ENCODE measurements at regions not wholly inside any gene's neighbourhood (a gene's known extent, or its start where the extent isn't known, plus 50 kb on each side); places are given as distances from the start of the nearest gene placed in this dataset.
"Not testable (repeated sequence)": the region's sequence is repeated elsewhere in the genome, so short reads cannot be mapped to it uniquely, and the experiment has no call there.

DNA sequence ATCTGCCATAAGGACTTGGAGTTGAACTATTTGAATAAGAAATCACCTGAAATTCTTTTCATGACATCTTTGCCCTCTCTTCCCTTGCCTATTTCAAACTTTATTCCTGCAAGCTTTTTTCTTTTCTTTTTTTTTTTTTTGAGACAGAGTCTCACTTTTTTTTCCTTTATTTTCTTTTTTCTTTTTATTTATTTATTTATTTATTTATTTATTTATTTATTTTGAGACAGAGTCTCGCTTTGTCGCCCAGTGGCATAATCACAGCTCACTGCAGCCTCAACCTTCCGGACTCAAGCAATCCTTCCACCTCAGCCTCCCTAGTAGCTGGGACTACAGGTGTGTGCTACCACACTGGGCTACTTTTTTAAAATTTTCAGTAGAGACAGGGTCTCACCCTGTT, 369.3 kb upstream of the ATP11B start:
- Histone ChIP-seq H3K36me3 (no peaks in the 10 kb centered on the region), H3K9me3 (no peaks in the 10 kb centered on the region), H3K4me1 (no peaks in the 10 kb centered on the region), H3K27ac (no peak overlapping the region), H3K27me3 (no peaks in the 10 kb centered on the region), H3K4me3 (no peak overlapping the region)
- DNase-seq (ENCODE audit: low spot score in 2 of 2), result no peak
- WGBS, result 92% methylated on average over 3 of the region's 3 CpGs
- TF ChIP-seq POLR2A (IDR thresholded peaks at IDR 0.05) (no peak), EP300 (IDR thresholded peaks at IDR 0.05) (no peak)
- TF ChIP-seq, protein P1, sequence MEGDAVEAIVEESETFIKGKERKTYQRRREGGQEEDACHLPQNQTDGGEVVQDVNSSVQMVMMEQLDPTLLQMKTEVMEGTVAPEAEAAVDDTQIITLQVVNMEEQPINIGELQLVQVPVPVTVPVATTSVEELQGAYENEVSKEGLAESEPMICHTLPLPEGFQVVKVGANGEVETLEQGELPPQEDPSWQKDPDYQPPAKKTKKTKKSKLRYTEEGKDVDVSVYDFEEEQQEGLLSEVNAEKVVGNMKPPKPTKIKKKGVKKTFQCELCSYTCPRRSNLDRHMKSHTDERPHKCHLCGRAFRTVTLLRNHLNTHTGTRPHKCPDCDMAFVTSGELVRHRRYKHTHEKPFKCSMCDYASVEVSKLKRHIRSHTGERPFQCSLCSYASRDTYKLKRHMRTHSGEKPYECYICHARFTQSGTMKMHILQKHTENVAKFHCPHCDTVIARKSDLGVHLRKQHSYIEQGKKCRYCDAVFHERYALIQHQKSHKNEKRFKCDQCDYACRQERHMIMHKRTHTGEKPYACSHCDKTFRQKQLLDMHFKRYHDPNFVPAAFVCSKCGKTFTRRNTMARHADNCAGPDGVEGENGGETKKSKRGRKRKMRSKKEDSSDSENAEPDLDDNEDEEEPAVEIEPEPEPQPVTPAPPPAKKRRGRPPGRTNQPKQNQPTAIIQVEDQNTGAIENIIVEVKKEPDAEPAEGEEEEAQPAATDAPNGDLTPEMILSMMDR (IDR thresholded peaks at IDR 0.05), result no peak

DNA sequence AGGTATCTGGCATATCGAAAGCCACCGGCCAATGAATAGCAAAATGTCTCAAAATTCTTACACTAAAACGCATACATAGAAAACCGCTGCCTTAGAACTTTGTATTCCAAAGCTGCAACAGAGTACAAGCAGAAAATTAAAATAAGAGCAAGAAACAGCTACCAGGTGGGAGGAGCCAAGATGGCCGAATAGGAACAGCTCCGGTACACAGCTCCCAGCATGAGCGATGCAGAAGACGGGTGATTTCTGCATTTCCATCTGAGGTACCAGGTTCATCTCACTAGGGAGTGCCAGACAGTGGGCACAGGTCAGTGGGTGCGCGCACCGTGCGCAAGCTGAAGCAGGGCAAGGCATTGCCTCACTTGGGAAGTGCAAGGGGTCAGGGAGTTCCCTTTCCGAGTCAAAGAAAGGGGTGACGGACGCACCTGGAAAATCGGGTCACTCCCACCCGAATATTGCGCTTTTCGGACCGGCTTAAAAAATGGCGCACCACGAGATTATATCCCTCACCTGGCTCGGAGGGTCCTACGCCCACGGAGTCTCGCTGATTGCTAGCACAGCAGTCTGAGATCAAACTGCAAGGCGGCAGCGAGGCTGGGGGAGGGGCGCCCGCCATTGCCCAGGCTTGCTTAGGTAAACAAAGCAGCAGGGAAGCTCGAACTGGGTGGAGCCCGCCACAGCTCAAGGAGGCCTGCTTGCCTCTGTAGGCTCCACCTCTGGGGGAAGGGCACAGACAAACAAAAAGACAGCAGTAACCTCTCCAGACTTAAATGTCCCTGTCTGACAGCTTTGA, 367.2 kb upstream of the ATP11B start:
- DNase-seq (ENCODE audit: low spot score in 2 of 2); H3K9me3 ChIP-seq; H3K4me3 ChIP-seq; H3K27ac ChIP-seq; H3K27me3 ChIP-seq; H3K36me3 ChIP-seq; H3K4me1 ChIP-seq: not testable (repeated sequence)
- 84% methylated on average over 27 of the region's 32 CpGs for WGBS

GRCh38 chr3:182431972-182432371, 361.3 kb upstream of the ATP11B start:
- not testable (repeated sequence) for H3K27ac ChIP-seq; H3K4me3 ChIP-seq; H3K4me1 ChIP-seq; DNase-seq (ENCODE audit: low spot score in 2 of 2); H3K9me3 ChIP-seq; H3K27me3 ChIP-seq; H3K36me3 ChIP-seq
- 95% methylated on average over 6 of the region's 6 CpGs for WGBS

DNA sequence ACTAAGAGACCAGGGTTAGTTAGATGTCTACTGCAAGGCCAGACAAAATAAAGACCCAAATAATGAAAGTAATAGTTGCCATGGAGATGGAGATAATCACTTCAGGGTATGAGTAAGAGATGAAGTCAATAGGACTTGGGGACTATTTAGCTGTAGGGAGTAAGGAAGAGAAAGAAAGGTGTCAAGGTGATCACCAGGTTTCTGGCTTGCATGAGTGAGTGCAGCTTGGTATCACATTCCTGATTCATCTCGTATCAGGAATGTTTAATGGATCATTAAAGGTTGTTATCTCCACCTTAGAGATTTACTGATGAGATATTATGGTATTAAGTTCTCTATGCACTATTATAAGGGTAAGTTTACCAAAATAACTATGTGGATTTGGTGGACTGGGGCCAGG, 357.4 kb upstream of the ATP11B start:
- no peak for DNase-seq (ENCODE audit: low spot score in 2 of 2)
- H3K9me3 ChIP-seq, result no peaks in the 10 kb centered on the region
- H3K27me3 ChIP-seq, result no peaks in the 10 kb centered on the region
- 41% methylated on average over 1 of the region's 1 CpG for WGBS
- H3K4me1 ChIP-seq, result no peaks in the 10 kb centered on the region
- no peak for TF ChIP-seq POLR2A (IDR thresholded peaks at IDR 0.05)
- TF ChIP-seq, protein P1 (IDR thresholded peaks at IDR 0.05), result no peak
- TF ChIP-seq POLR2AphosphoS5 (IDR thresholded peaks at IDR 0.05), result no peak
- no peak for TF ChIP-seq EP300 (IDR thresholded peaks at IDR 0.05)
- no peak overlapping the region for H3K27ac ChIP-seq
- no peaks in the 10 kb centered on the region for H3K36me3 ChIP-seq
- H3K4me3 ChIP-seq, result no peak overlapping the region

DNA sequence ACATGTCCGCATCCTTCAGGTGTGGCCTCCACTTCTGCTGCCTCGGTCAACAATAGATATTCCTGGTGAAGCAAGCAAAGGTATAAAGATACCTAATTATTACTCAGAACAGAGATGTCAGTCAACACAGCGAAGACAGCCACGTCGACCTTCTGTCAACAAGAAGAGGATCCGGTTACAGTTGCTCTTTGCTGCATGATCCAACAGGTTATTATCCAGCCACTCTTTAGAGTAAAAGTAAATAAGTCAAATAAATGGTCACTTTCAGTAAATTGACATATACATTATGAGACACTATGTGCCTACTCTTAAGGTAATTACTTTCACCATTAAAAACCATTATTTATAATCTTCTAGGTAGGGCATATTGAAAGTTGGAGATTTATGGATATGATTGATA, 356.8 kb upstream of the ATP11B start:
- H3K36me3 ChIP-seq, result no peaks in the 10 kb centered on the region
- 82% methylated on average over 6 of the region's 6 CpGs for WGBS
- TF ChIP-seq, protein P1 (IDR thresholded peaks at IDR 0.05), result no peak
- TF ChIP-seq EP300 (IDR thresholded peaks at IDR 0.05) (no peak), POLR2AphosphoS5 (IDR thresholded peaks at IDR 0.05) (no peak), POLR2A (IDR thresholded peaks at IDR 0.05) (no peak)
- no peak overlapping the region for H3K4me3 ChIP-seq
- H3K27ac ChIP-seq, result no peak overlapping the region
- H3K4me1 ChIP-seq, result no peaks in the 10 kb centered on the region
- no peaks in the 10 kb centered on the region for H3K9me3 ChIP-seq
- no peaks in the 10 kb centered on the region for H3K27me3 ChIP-seq
- no peak for DNase-seq (ENCODE audit: low spot score in 2 of 2)

DNA sequence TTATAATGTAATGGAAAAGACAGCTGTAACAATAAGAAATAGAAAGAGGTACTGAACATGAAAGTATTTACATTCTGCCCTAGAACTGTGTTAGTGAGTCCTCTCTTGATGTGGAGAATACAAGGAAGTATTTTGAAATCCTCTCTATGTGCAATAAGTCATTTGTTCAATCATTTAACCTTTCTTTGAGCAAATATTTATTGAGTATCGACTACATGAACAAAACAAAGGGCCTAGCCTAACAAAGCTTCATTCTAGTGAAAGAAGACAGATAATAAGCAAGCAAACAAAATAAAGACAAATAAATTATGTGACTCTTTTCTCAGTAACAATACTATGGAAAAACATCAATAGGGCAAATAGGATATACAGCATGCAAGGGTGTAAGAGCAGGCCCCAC, 354.9 kb upstream of the ATP11B start:
- H3K4me3 ChIP-seq, result no peak overlapping the region
- TF ChIP-seq, protein P1 (IDR thresholded peaks at IDR 0.05), result no peak
- TF ChIP-seq EP300 (IDR thresholded peaks at IDR 0.05) (no peak), POLR2A (IDR thresholded peaks at IDR 0.05) (no peak), POLR2AphosphoS5 (IDR thresholded peaks at IDR 0.05) (no peak)
- no peak overlapping the region for H3K27ac ChIP-seq
- H3K27me3 ChIP-seq, result no peaks in the 10 kb centered on the region
- H3K4me1 ChIP-seq, result no peaks in the 10 kb centered on the region
- DNase-seq (ENCODE audit: low spot score in 2 of 2), result no peak
- H3K36me3 ChIP-seq, result no peaks in the 10 kb centered on the region
- H3K9me3 ChIP-seq, result no peaks in the 10 kb centered on the region
- 83% methylated on average over 1 of the region's 1 CpG for WGBS

Data from suprapubic skin (tissue), 4 donors.